K562 (cell line): ENCODE measurements at regions not wholly inside any gene's neighbourhood (a gene's known extent, or its start where the extent isn't known, plus 50 kb on each side); places are given as distances from the start of the nearest gene placed in this dataset.

Experiments used
- ATAC-seq: fragments of 200-7000 bp; cut with Tn5 transposase; 3 replicates; pipeline ENCODE4 v1.9.1; 2020; ENCODE audit warnings: moderate library complexity
- BruUV-seq: library from RNA; stranded (reverse); fragments of 400-500 nt; replicated peaks from 2 replicates; lab custom pipeline; 2021; lab: Mats Ljungman, UMichigan
- CTCF ChIA-PET: fragments of 300-600 bp; formaldehyde crosslinking; extraction: SDS; loops from one replicate; lab custom pipeline; 2021; ENCODE audit warnings: low intra/inter-chr PET ratio; lab: Yijun Ruan, JAX
- POLR2A ChIA-PET: fragments of 300-600, 350-650 bp; sonication (Branson Sonifier 250); formaldehyde crosslinking; extraction: SDS; loops from one replicate; lab custom pipeline; 2021; ENCODE audit warnings: antibody characterized with exemption, inconsistent platforms; lab: Yijun Ruan, JAX
- DNase-seq, 4 experiments: peaks; one replicate each; pipeline versions ENCODE4 v3.0.0 to v3.0.0-alpha.2; 2011 to 2018; ENCODE audit warnings: low spot score in 3 of 4, mixed read lengths in 3 of 4; ENCODE audit errors: extremely low read depth in 1 of 4
- FAIRE-seq: peaks from 2 replicates; lab custom pipeline; 2011; peaks lifted over from hg19 to GRCh38; lab: Jason Lieb, UNC
- H2AFZ ChIP-seq: 2 replicates; pipeline ENCODE4 v1.6.0; 2011; ENCODE audit warnings: low read depth, low read length, control low read depth, inconsistent platforms
- H3K27ac ChIP-seq: fragments of 200-600 bp; 3 replicates; pipeline ENCODE4 v1.8.0; 2011; ENCODE audit warnings: low read depth, mild to moderate bottlenecking, control low read depth, inconsistent platforms, low read length, moderate library complexity, mixed read lengths; ENCODE audit errors: extremely low read depth
- H3K27me3 ChIP-seq, 2 experiments: fragments of 300-600 bp in 1 of 2; 2 replicates in 1 of 2; 3 replicates in 1 of 2; pipeline versions ENCODE4 v1.6.0 to v1.8.0; 2011; ENCODE audit warnings: inconsistent platforms in 2 of 2, low read length in 2 of 2, mild to moderate bottlenecking in 1 of 2, mixed read lengths in 1 of 2, moderate library complexity in 1 of 2; ENCODE audit not compliant: control insufficient read depth in 2 of 2, insufficient read depth in 2 of 2
- H3K36me3 ChIP-seq: fragments of 300-600 bp; 3 replicates; pipeline ENCODE4 v1.8.0; 2011; ENCODE audit warnings: mild to moderate bottlenecking, low read length, inconsistent platforms; ENCODE audit not compliant: control insufficient read depth, insufficient read depth
- H3K4me1 ChIP-seq, 2 experiments: fragments of 200-600 bp in 1 of 2; replicated peaks in 1 of 2; 2 replicates in 1 of 2; 3 replicates in 1 of 2; pipeline versions ENCODE4 v1.5.1 to v1.8.0; 2011; ENCODE audit warnings: inconsistent platforms in 2 of 2, low read length in 2 of 2, mild to moderate bottlenecking in 1 of 2, mixed read lengths in 1 of 2, moderate library complexity in 1 of 2; ENCODE audit not compliant: control insufficient read depth in 2 of 2, insufficient read depth in 2 of 2
- H3K4me2 ChIP-seq: 2 replicates; pipeline ENCODE4 v1.6.1; 2011; ENCODE audit warnings: low read length, control low read depth, inconsistent platforms, mixed read lengths; ENCODE audit not compliant: insufficient read depth
- H3K4me3 ChIP-seq: fragments of 200-600 bp; sonication (generic), shearing (Covaris generic); 2 replicates; pipeline ENCODE4 v1.5.1; 2016; ENCODE audit warnings: control low read depth, inconsistent platforms
- H3K79me2 ChIP-seq: fragments of 200-600 bp; 3 replicates; pipeline ENCODE4 v1.8.0; 2011; ENCODE audit warnings: low read length, inconsistent platforms; ENCODE audit not compliant: control insufficient read depth, insufficient read depth
- H3K9ac ChIP-seq, 2 experiments: 2 replicates each; pipeline versions ENCODE4 v1.6.0 to v1.6.1; 2011; ENCODE audit warnings: low read depth in 2 of 2, low read length in 2 of 2, control low read depth in 1 of 2, inconsistent platforms in 1 of 2, mild to moderate bottlenecking in 1 of 2, mixed read lengths in 1 of 2; ENCODE audit not compliant: insufficient read depth in 1 of 2
- H3K9me1 ChIP-seq: one replicate; pipeline ENCODE4 v1.6.0; 2011; ENCODE audit warnings: inconsistent platforms, mild to moderate bottlenecking, low read length, moderate library complexity; ENCODE audit not compliant: control insufficient read depth, insufficient read depth
- H3K9me3 ChIP-seq: replicated peaks from 2 replicates; pipeline ENCODE4 v1.5.1; 2011; ENCODE audit warnings: low read depth, low read length, inconsistent platforms; ENCODE audit not compliant: control insufficient read depth, insufficient read depth
- H4K20me1 ChIP-seq: replicated peaks from 2 replicates; pipeline ENCODE4 v1.6.1; 2011; ENCODE audit warnings: low read length, inconsistent platforms, mixed read lengths; ENCODE audit not compliant: control insufficient read depth, insufficient read depth
- ARNT ChIP-seq, 2 experiments: fragments of 450-650 bp; IDR thresholded peaks; 2 replicates each; pipeline ENCODE4 v1.6.1; 2016; ENCODE audit warnings: mild to moderate bottlenecking in 1 of 2
- CEBPG ChIP-seq, 3 experiments: fragments of 200-800 bp in 1 of 3; sonication (Bioruptor generic) in 1 of 3; sonication (generic) in 1 of 3; formaldehyde crosslinking in 1 of 3; IDR thresholded peaks in 2 of 3; conservative IDR thresholded peaks in 1 of 3; 2 replicates each; pipeline versions ENCODE4 v1.6.1 to v1.8.0; 2016 to 2022; ENCODE audit warnings: missing compliant biosample characterization in 2 of 3, missing genetic modification characterization in 2 of 3, mild to moderate bottlenecking in 1 of 3, missing genetic modification reagents in 1 of 3
- CREM ChIP-seq: IDR thresholded peaks from 2 replicates; pipeline ENCODE4 v1.6.1; 2014; ENCODE audit warnings: antibody characterized with exemption, low read depth
- MCM7 ChIP-seq, 2 experiments: fragments of 450-650 bp; IDR thresholded peaks; 2 replicates each; pipeline ENCODE4 v1.6.1; 2016 to 2018
- MTF1 ChIP-seq: fragments of 250-450 bp; sonication (Bioruptor Pico); IDR thresholded peaks from 2 replicates; pipeline ENCODE4 v1.9.0; 2021; ENCODE audit warnings: moderate library complexity, mild to moderate bottlenecking, inconsistent platforms, borderline replicate concordance
- POLR2H ChIP-seq: IDR thresholded peaks from 2 replicates; pipeline ENCODE4 v1.6.1; 2016; ENCODE audit warnings: missing genetic modification characterization, low read depth, mild to moderate bottlenecking, control low read depth, missing compliant biosample characterization, moderate library complexity
- TSC22D4 ChIP-seq: fragments of 450-650 bp; IDR thresholded peaks from 2 replicates; pipeline ENCODE4 v1.6.1; 2016; ENCODE audit warnings: missing genetic modification characterization, missing biosample characterization, control low read depth
- WGBS: fragments of 100-300 bp; shearing (Covaris generic); methylation state at CpG from one replicate; pipeline ENCODE4 v1.1.6; 2016; ENCODE audit warnings: low coverage, mixed read lengths; ENCODE audit not compliant: insufficient coverage; ENCODE audit errors: missing lambda C conversion rate; 5-methylcytosine and 5-hydroxymethylcytosine counted together
- in situ Hi-C: fragments of 300-500 bp; cut with MboI; formaldehyde crosslinking; loops from 4 replicates; pipeline ENCODE4 v1.15.0; 2018; ENCODE audit warnings: inconsistent platforms, mixed read lengths
- intact Hi-C: fragments of 100-400 bp; cut with micrococcal nuclease; formaldehyde crosslinking; loops from 2 replicates; pipeline ENCODE4 v1.14.2; 2022

DNA sequence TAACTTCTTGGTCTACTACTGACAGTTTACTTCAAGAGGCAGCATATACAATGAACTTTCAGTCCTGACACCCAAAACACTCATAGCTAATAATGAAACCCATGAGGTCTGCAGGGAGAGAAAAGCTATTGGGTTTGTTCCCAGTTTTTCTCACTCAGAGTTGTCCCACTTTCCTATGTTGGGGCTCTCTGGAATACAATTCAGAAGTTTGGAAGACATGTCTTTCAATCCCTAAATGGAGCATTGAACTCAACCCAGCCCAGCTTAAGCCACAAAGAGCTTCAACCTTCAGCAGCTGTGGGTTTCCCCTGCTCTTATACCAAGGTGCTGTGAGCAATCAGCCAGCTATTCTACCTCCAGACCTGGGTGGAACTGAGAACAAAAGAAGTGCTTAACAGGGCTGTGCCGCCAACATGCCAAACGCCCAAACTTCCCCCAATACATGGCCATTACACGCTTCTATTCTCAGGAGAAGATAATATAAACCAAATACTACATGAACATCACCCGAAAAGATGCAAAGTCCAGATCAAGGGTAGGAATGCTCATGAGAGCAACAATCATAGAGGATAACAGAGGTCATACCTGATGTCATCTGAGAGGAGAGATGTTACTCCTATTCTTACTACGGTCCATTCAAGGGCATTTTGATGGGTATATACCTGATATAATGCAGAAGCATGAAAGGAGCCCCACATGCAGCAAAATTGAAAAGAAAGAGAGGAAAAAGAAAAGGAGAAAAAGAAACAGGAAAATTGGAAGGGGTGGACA is 131.2 kb upstream of the TGFBR2 start:
- Histone ChIP-seq H3K9me1 (no peaks in the 10 kb centered on the region), H3K79me2 (no peaks in the 10 kb centered on the region), H3K4me2 (no peak overlapping the region), H3K9ac (no peak overlapping the region), H3K27ac (no peak overlapping the region), H3K4me3 (no peak overlapping the region), H4K20me1 (no peaks in the 10 kb centered on the region), H3K36me3 (no peaks in the 10 kb centered on the region), H3K9me3 (no peaks in the 10 kb centered on the region), H2AFZ (no peak overlapping the region), H3K4me1 (no peaks in the 10 kb centered on the region), H3K27me3 (no peaks in the 10 kb centered on the region)
- ChIA-PET POLR2A (no interaction called here), CTCF (no interaction called here)
- no peak for DNase-seq
- no TSS peak for BruUV-seq
- no peak for FAIRE-seq
- in situ Hi-C loops = no loop called here
- ATAC-seq = no peak
- intact Hi-C loops = no loop called here
- TF ChIP-seq CREM (no peak), MTF1 (no peak), ARNT (IDR thresholded peaks at IDR 0.05) (no peak), TSC22D4 (no peak), POLR2H (no peak), MCM7 (IDR thresholded peaks at IDR 0.05) (no peak), CEBPG (CRISPR knock-in tag; IDR thresholded peaks at IDR 0.05) (no peak), CEBPG (tag; conservative IDR thresholded peaks at IDR 0.05 in 1 of 2, IDR thresholded peaks at IDR 0.05 in 1 of 2) (no peak)
- WGBS = 1% methylated on average over 5 of the region's 5 CpGs
